SK-N-SH (cell line): ENCODE measurements at regions not wholly inside any gene's neighbourhood (a gene's known extent, or its start where the extent isn't known, plus 50 kb on each side); places are given as distances from the start of the nearest gene placed in this dataset.

ENCODE experiments used
- CTCF ChIA-PET: fragments of 300-600, 350-600 bp; formaldehyde crosslinking; extraction: SDS; loops from one replicate; lab custom pipeline; 2021; lab: Yijun Ruan, JAX
- POLR2A ChIA-PET: fragments of 350-600 bp; sonication (Branson Sonifier 250); formaldehyde crosslinking; extraction: SDS; loops from one replicate; lab custom pipeline; 2020; ENCODE audit warnings: antibody characterized with exemption, inconsistent platforms; lab: Yijun Ruan, JAX
- DNase-seq: peaks from one replicate; pipeline ENCODE4 v3.0.0; 2012
- H2AFZ ChIP-seq: fragments of 200-600 bp; sonication (generic); 2 replicates; pipeline ENCODE4 v1.8.1; 2016; ENCODE audit warnings: antibody characterized with exemption, mild to moderate bottlenecking, low read depth
- H3F3A ChIP-seq: fragments of 200-600 bp; sonication (generic); replicated peaks from 2 replicates; pipeline ENCODE3; 2016; ENCODE audit warnings: antibody characterized with exemption, mild to moderate bottlenecking; ENCODE audit not compliant: insufficient read depth
- H3K27ac ChIP-seq, 2 experiments: fragments of 200-500 bp in 1 of 2; fragments of 200-600 bp in 1 of 2; sonication (Bioruptor generic) in 1 of 2; sonication (generic), shearing (Covaris generic) in 1 of 2; 2 replicates each; pipeline versions ENCODE4 v1.5.1 to v1.6.1; 2014 to 2016; ENCODE audit warnings: low read depth in 2 of 2, inconsistent platforms in 1 of 2, low read length in 1 of 2, mild to moderate bottlenecking in 1 of 2, mixed read lengths in 1 of 2
- H3K27me3 ChIP-seq: fragments of 200-600 bp; sonication (generic), shearing (Covaris generic); 2 replicates; pipeline ENCODE4 v1.6.1; 2016; ENCODE audit warnings: mixed run types; ENCODE audit not compliant: insufficient read depth
- H3K36me3 ChIP-seq, 2 experiments: fragments of 200-500 bp in 1 of 2; fragments of 200-600 bp in 1 of 2; sonication (Bioruptor generic) in 1 of 2; sonication (generic) in 1 of 2; replicated peaks in 1 of 2; 2 replicates each; pipeline versions ENCODE3 to v1.5.1; 2014 to 2016; ENCODE audit warnings: low read length in 1 of 2, mild to moderate bottlenecking in 1 of 2; ENCODE audit not compliant: insufficient read depth in 2 of 2, control insufficient read depth in 1 of 2
- H3K4me1 ChIP-seq, 2 experiments: fragments of 200-500 bp in 1 of 2; fragments of 200-600 bp in 1 of 2; sonication (Bioruptor generic) in 1 of 2; sonication (generic), shearing (Covaris generic) in 1 of 2; 2 replicates each; pipeline versions ENCODE4 v1.5.1 to v1.6.1; 2014 to 2016; ENCODE audit warnings: low read depth in 1 of 2, low read length in 1 of 2, mixed run types in 1 of 2; ENCODE audit not compliant: insufficient read depth in 2 of 2, control insufficient read depth in 1 of 2
- H3K4me2 ChIP-seq: fragments of 200-600 bp; sonication (generic), shearing (Covaris generic); 2 replicates; pipeline ENCODE4 v1.6.1; 2017; ENCODE audit warnings: mixed run types
- H3K4me3 ChIP-seq, 2 experiments: fragments of 200-500 bp in 1 of 2; fragments of 200-600 bp in 1 of 2; sonication (Bioruptor generic) in 1 of 2; sonication (generic), shearing (Covaris generic) in 1 of 2; 2 replicates each; pipeline versions ENCODE4 v1.5.1 to v1.8.1; 2014 to 2016; ENCODE audit warnings: low read depth in 2 of 2, inconsistent platforms in 1 of 2, low read length in 1 of 2, mild to moderate bottlenecking in 1 of 2, mixed read lengths in 1 of 2, moderate library complexity in 1 of 2
- H3K79me2 ChIP-seq: fragments of 200-600 bp; sonication (generic); 2 replicates; pipeline ENCODE4 v1.8.1; 2017; ENCODE audit warnings: mild to moderate bottlenecking; ENCODE audit not compliant: insufficient read depth
- H3K9ac ChIP-seq: fragments of 200-600 bp; sonication (generic); 2 replicates; pipeline ENCODE4 v1.6.1; 2017; ENCODE audit warnings: mixed run types
- H3K9me2 ChIP-seq: fragments of 200-600 bp; sonication (generic); 2 replicates; pipeline ENCODE4 v1.6.1; 2017; ENCODE audit warnings: mixed run types
- H3K9me3 ChIP-seq: fragments of 200-600 bp; sonication (generic); 2 replicates; pipeline ENCODE4 v1.6.1; 2017; ENCODE audit warnings: mixed run types, mild to moderate bottlenecking, moderate library complexity
- H4K20me1 ChIP-seq: fragments of 200-600 bp; sonication (generic); 2 replicates; pipeline ENCODE4 v1.6.1; 2017; ENCODE audit warnings: mild to moderate bottlenecking, mixed run types; ENCODE audit not compliant: insufficient read depth
- ELF1 ChIP-seq: IDR thresholded peaks from 2 replicates; pipeline ENCODE4 v1.4.0; 2012
- EZH2phosphoT487 ChIP-seq: fragments of 200-600 bp; sonication (generic); IDR thresholded peaks from 2 replicates; pipeline ENCODE4 v1.6.1; 2017; ENCODE audit warnings: low read depth, mixed run types, mild to moderate bottlenecking, antibody characterized with exemption, moderate library complexity, borderline replicate concordance
- FOSL2 ChIP-seq: IDR thresholded peaks from 2 replicates; pipeline ENCODE4 v1.4.0; 2012; ENCODE audit warnings: low read depth, mild to moderate bottlenecking, moderate library complexity, borderline replicate concordance
- FOXJ3 ChIP-seq: sonication (generic); formaldehyde crosslinking; IDR thresholded peaks from 2 replicates; pipeline ENCODE4 v1.5.1; 2020; ENCODE audit warnings: mild to moderate bottlenecking, missing genetic modification reagents
- FOXM1 ChIP-seq: IDR thresholded peaks from 2 replicates; pipeline ENCODE4 v1.4.0; 2012; ENCODE audit warnings: low read depth, mild to moderate bottlenecking
- GABPA ChIP-seq: IDR thresholded peaks from 2 replicates; pipeline ENCODE4 v1.4.0; 2012; ENCODE audit warnings: low read depth, mild to moderate bottlenecking
- GATA2 ChIP-seq: sonication (generic); formaldehyde crosslinking; IDR thresholded peaks from 2 replicates; pipeline ENCODE4 v1.5.0; 2020; ENCODE audit warnings: mild to moderate bottlenecking, missing genetic modification reagents
- IRF3 ChIP-seq: fragments of 150-350 bp; IDR thresholded peaks from 2 replicates; pipeline ENCODE4 v1.6.1; 2016; ENCODE audit warnings: mild to moderate bottlenecking, low read depth, low read length
- JUND ChIP-seq: IDR thresholded peaks from 2 replicates; pipeline ENCODE4 v1.4.0; 2012
- MAX ChIP-seq: IDR thresholded peaks from 2 replicates; pipeline ENCODE4 v1.4.0; 2012; ENCODE audit warnings: low read depth
- MXI1 ChIP-seq: IDR thresholded peaks from 2 replicates; pipeline ENCODE4 v1.6.1; 2012; ENCODE audit warnings: mild to moderate bottlenecking, low read depth, low read length, improper control_type of control experiment
- NRF1 ChIP-seq: IDR thresholded peaks from 2 replicates; pipeline ENCODE4 v1.6.1; 2012; ENCODE audit warnings: low read depth, mild to moderate bottlenecking, low read length
- RAD21 ChIP-seq: IDR thresholded peaks from 2 replicates; pipeline ENCODE4 v1.6.1; 2012; ENCODE audit warnings: mild to moderate bottlenecking, low read length
- RCOR1 ChIP-seq: fragments of 150-350 bp; IDR thresholded peaks from 2 replicates; pipeline ENCODE4 v1.6.1; 2017; ENCODE audit warnings: antibody characterized with exemption, low read length
- RFX5 ChIP-seq: IDR thresholded peaks from 2 replicates; pipeline ENCODE4 v1.6.1; 2012; ENCODE audit warnings: mild to moderate bottlenecking, improper control_type of control experiment, low read length
- RXRA ChIP-seq: IDR thresholded peaks from 2 replicates; pipeline ENCODE4 v1.4.0; 2012; ENCODE audit warnings: low read depth, mild to moderate bottlenecking, borderline replicate concordance
- TCF12 ChIP-seq: IDR thresholded peaks from 2 replicates; pipeline ENCODE4 v1.4.0; 2012
- USF1 ChIP-seq: IDR thresholded peaks from 2 replicates; pipeline ENCODE4 v1.4.0; 2012; ENCODE audit warnings: low read depth, borderline replicate concordance
- YY1 ChIP-seq: IDR thresholded peaks from 2 replicates; pipeline ENCODE4 v1.4.0; 2012; ENCODE audit warnings: low read depth, mild to moderate bottlenecking
- ZBTB33 ChIP-seq: IDR thresholded peaks from 2 replicates; pipeline ENCODE4 v1.4.0; 2012; ENCODE audit warnings: low read depth, borderline replicate concordance
- WGBS: methylation state at CpG from one replicate; pipeline ENCODE4 v1.1.6; 2017; ENCODE audit warnings: low lambda C conversion rate; 5-methylcytosine and 5-hydroxymethylcytosine counted together

- H3K9me2 ChIP-seq: no peaks in the 10 kb centered on the region
- H3K27me3 ChIP-seq: no peaks in the 10 kb centered on the region
- TF ChIP-seq FOXJ3 (CRISPR knock-in tag) (no peak), ZBTB33 (no peak), GABPA (no peak), YY1 (no peak), FOSL2 (no peak), RXRA (no peak)
- H3K9me3 ChIP-seq: no peaks in the 10 kb centered on the region
- H3K27ac ChIP-seq: no peak overlapping the region
- H4K20me1 ChIP-seq: no peaks in the 10 kb centered on the region
- CTCF ChIA-PET: no interaction called here
- no peaks in the 10 kb centered on the region for H3K4me1 ChIP-seq
- no peaks in the 10 kb centered on the region for H3F3A ChIP-seq
- 48% methylated on average over 5 of the region's 5 CpGs for WGBS
- H2AFZ ChIP-seq: no peak overlapping the region
- no peaks in the 10 kb centered on the region for H3K36me3 ChIP-seq
- H3K9ac ChIP-seq: no peak overlapping the region
- H3K4me2 ChIP-seq: no peak overlapping the region
- POLR2A ChIA-PET: no interaction called here
- H3K79me2 ChIP-seq: no peaks in the 10 kb centered on the region
- DNase-seq: no peak
- no peak overlapping the region for H3K4me3 ChIP-seq
Observed at GRCh38 chr21:16134134-16134533, 404.4 kb downstream of the USP25 start.

GRCh38 chr21:16137106-16137505, 407.3 kb downstream of the USP25 start:
- no peak for DNase-seq
- POLR2A ChIA-PET: no interaction called here
- H3F3A ChIP-seq: no peaks in the 10 kb centered on the region

GRCh38 chr21:16145052-16145451, 415.3 kb downstream of the USP25 start:
- TF ChIP-seq ELF1 (no peak), GATA2 (no peak), NRF1 (no peak), USF1 (no peak), FOXJ3 (CRISPR knock-in tag) (no peak), RAD21 (no peak), MXI1 (no peak), MAX (no peak), FOXM1 (no peak), EZH2phosphoT487 (no peak), RFX5 (no peak), JUND (no peak), YY1 (no peak), RCOR1 (no peak), IRF3 (no peak), GABPA (no peak)
- no peak overlapping the region for H3K4me3 ChIP-seq
- H4K20me1 ChIP-seq: no peaks in the 10 kb centered on the region
- ChIA-PET POLR2A (no interaction called here), CTCF (no interaction called here)
- H3K79me2 ChIP-seq: no peaks in the 10 kb centered on the region
- H3K36me3 ChIP-seq: no peaks in the 10 kb centered on the region
- H3K9ac ChIP-seq: no peak overlapping the region
- no peak overlapping the region for H3K4me2 ChIP-seq
- no peak overlapping the region for H2AFZ ChIP-seq
- no peaks in the 10 kb centered on the region for H3F3A ChIP-seq
- WGBS: 62% methylated on average over 3 of the region's 3 CpGs
- DNase-seq: no peak
- peaks cover 0 to 3% of the 10 kb centered on the region in 2 experiments; a peak in 1 of 4 replicates for H3K4me1 ChIP-seq
- no peaks in the 10 kb centered on the region for H3K9me2 ChIP-seq
- no peaks in the 10 kb centered on the region for H3K27me3 ChIP-seq
- no peak overlapping the region for H3K27ac ChIP-seq
- H3K9me3 ChIP-seq: no peaks in the 10 kb centered on the region

More at GRCh38 chr21:16137106-16137505, 407.3 kb downstream of the USP25 start:
- WGBS: 11% methylated on average over 1 of the region's 1 CpG
- H3K4me1 ChIP-seq: no peaks in the 10 kb centered on the region
- H3K9ac ChIP-seq: no peak overlapping the region
- no peaks in the 10 kb centered on the region for H3K9me2 ChIP-seq
- no peak overlapping the region for H3K4me2 ChIP-seq
- no peak for TF ChIP-seq TCF12
- TF ChIP-seq FOXM1: no peak
- no peak for TF ChIP-seq JUND
- no peak for TF ChIP-seq NRF1
- TF ChIP-seq EZH2phosphoT487: no peak
- H2AFZ ChIP-seq: no peak overlapping the region
- H3K79me2 ChIP-seq: no peaks in the 10 kb centered on the region
- no peaks in the 10 kb centered on the region for H4K20me1 ChIP-seq
- H3K36me3 ChIP-seq: no peaks in the 10 kb centered on the region
- H3K4me3 ChIP-seq: no peak overlapping the region
- H3K27ac ChIP-seq: no peak overlapping the region
- no peaks in the 10 kb centered on the region for H3K9me3 ChIP-seq
- no peaks in the 10 kb centered on the region for H3K27me3 ChIP-seq
- CTCF ChIA-PET: interaction anchor here (1.2 to 1.9 kb wide), 2 partner anchors 26 to 32 kb away, joined by 3 to 4 read pairs; no protein-coding TSS in a partner anchor
